Anterior cingulate cortex (tissue), 58 donors: ENCODE measurements at regions not wholly inside any gene's neighbourhood (a gene's known extent, or its start where the extent isn't known, plus 50 kb on each side); places are given as distances from the start of the nearest gene placed in this dataset.
A peak's percentile ranks its signal among the peaks of the same experiment; 100 is the strongest.

Experiments used
- DNase-seq, 58 donors: peaks; one replicate each; lab custom pipeline; 2025; lab: John Stamatoyannopoulos, UW

DNA sequence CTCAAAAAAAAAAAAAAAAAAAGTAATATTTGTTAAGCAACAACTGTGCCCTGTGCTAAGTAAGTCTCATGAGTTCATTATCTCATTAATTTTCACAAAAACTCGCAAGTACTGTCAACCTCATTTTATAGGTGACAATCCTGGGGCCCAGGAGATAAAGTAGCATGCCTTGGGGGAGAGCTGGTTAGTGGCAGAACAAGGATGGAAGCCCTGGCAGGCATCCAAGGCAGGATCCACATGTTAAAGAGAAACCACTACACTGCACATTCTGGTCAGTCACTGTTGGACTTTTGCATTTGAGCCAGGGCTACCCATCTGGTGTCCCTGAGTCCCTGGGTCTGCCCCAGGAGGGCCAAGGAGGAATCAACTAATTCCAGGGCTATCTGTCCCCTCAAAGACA lies 54.6 kb downstream of the ZFP36L2 start:
- DNase-seq: peak in 6 of 58 donors; percentile 7 to 39 (median 12)

DNA sequence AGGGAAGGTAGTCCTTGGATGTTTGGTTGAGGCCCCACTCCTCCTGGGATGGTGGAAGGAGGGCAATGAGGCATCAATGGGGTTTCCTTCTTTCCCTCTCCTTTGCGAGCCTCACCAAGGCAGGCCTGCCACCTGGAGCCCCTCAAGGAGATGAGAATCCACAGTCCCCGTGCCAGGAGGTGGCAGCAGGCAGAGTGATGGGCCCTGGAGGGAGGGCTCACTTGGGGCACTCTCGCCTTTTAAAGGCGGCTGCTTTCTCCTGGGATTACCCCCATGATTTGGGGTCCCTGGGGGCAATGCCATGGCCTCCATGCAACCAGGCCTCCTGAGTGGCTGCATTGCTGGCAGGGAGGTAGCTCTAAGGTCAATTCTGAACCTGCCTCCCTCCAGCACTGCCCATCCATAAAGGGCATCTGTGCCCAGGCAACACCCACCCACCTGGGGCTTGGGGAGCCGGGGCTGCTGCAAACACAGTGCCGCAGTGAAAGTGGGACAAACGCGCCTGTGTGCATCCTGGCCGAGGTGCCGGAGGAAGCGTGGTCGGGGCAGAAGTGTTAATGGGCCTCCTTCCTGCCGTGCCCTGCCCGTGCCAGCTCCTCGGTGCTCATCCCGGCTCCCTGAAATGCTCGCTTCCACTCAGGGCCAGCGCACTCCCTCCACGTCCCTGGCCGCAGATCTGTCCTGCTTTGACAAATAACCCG lies 55.9 kb downstream of the ZFP36L2 start:
- no peak for DNase-seq

DNA sequence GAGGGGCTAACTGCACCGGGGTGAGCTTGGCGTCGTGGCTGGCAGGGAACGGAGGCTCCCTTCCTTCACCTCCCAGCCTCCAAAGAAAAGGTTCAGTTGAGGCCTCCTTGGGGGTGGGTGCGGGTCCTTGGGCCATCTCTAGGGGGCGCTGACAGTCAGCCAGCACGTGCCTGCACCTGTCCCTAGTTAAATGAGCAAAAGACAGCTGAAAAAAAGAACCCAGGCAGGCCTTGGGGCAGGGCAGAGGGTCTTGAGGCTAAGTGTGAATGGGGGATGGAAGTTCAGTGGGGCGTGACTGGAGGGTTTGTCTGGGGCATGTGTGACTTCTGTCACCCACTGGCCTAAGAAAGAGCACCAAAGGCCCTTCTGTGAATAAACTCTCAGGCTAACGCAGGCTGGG lies 56.4 kb downstream of the ZFP36L2 start:
- DNase-seq: no peak

DNA sequence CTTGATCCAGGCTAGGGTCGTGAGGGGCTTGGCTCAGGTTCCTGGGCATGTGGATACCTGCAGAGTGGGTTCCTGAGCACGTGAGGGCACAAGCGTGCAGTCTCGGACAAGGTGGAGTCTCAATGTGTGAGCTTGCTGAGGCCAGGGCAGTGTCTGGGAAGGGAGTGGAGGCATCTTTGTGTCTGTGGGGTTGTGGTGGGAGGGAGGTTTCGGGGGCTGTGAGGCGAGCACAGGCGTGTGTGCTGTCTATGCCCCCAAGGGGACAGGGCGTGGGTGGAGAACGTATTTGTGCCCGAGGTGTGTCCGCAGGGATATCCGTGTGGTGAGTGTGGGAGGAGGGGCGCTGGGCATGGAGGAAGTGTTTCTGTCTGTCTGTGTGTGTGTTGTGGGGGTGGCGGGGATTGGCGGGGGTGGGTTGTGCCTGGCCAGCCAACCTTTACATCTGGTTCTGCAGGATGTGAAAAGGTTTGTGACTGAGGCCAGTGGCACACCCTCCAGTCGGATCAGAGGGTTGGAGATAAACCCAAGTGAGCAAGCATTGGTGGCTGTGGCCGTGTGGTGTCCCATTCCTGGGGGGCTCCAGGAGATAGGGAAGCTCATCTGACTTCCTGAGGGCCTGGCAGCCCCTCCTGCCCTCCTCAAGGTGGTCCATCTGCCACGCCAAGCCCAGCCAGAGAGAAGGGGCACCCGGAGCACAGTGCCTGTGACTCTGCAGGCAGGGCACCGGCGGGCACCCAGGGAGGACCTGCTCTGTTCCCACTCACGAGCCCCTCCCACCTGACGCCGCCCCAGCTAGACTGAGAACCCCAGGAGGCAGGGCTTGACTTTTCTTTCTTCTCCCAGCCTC lies 57.1 kb downstream of the ZFP36L2 start:
- DNase-seq: peak in 1 of 58 donors; percentile 14

DNA sequence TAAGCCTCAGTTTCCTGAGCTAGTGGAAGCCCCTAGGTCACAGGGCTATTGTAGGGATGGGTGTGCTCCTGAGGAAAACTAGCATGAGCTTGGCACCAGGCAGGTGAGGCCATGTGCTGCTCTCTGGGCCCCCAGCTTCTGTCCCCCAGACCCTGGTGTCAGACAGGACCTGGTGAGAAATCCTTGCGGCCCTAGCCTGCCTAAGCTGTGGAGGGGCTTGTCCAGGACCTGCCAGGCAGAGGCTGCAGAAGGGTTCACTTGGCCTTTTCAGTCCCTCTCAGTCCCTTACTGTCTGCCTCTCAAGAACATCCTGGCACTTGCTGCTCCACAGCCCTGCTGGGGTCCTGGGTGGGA lies 58.4 kb downstream of the ZFP36L2 start:
- no peak for DNase-seq

DNA sequence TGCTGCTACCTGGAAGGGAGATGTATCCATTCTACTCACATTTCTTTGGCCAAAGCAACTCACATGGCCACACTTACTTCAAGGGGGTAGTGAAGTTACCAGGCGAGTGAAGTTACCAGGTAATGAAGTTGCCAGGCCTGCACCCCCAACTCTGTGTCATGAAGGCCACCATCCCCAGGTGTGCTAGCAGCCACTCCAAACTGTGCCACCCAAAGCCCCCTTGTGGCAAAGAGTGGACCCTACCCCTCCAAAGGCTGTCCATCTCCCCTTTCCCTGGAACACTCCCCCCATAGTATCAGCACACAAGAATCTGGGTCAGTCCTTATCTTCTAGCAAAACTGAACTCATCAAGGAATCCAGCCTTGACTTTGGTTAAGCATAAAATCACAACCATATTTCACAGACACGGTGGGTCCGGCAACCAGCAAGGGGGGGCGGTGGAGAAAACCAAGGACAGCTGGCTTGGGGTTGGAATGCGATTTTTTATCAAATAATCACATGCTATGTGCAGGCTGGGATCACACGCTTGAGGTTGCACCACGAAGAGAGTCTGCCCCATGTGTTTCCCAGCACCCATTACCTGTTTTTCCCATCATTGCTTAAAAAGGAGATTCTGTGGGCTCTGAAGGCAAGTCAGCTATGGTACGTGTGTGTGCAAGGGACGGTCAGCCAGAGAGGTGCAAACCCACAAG lies 60.9 kb downstream of the ZFP36L2 start:
- no peak for DNase-seq

DNA sequence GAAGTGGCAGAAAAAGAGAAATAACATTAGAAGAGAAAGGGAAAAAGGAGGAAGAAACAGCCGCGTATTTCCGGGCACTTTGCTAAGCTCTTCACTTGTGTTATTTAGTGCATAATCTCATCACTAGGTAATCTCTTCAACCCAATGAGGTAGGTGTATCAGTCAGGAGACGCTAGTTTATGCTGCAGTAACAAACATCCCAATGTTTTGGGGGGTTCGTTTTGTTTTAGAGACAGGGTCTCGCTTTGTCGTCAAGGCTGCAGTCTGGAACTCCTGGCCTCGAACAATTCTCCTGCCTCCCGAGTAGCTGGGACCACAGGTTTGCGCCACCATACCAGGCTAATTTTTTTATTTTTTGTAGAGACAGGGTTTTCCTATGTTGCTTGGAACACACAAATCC lies 61.7 kb downstream of the ZFP36L2 start:
- no peak for DNase-seq

DNA sequence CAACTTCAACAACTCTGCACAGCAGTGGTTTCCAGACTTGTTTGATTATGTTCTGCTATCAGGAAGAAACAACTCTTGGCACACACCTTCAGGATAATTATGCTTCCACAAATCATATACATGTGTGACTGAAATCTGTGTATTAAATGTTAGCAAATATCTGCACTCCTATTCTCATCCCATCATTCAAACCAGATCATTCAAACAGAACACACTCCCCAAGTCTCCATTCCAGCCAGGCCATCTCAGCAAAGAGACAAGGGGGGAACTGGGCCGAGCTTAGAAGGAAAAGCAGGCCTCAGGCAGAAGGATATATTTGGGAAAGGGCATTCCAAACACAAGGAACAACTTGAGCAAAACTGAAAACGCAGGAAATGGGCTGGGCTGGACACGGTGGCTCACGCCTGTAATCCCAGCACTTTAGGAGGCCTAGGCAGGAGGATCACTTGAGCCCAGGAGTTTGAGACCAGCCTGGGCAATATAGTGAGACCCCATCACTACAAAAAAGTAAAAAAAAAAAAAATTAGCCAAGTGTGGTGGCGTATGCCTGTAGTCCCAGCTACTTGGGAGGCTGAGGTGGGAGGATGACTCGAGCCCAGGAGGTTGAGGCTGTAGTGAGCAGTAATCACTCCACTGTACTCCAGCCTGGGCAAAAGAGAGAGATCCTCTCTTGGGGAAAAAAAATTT lies 62.7 kb downstream of the ZFP36L2 start:
- no peak for DNase-seq

DNA sequence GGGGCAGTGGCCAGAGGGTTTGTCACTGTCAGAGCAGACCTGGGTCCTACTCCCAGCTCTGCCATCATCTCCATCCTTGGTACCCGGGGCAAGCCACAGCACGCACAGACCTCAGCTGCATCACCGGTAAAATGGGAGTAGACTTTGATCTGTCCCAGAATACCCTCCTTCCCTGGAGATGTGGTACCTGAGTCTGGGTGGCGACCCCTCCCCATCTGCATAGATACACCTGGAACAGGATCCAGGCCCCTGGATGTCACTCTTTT lies 64.0 kb downstream of the ZFP36L2 start:
- no peak for DNase-seq

DNA sequence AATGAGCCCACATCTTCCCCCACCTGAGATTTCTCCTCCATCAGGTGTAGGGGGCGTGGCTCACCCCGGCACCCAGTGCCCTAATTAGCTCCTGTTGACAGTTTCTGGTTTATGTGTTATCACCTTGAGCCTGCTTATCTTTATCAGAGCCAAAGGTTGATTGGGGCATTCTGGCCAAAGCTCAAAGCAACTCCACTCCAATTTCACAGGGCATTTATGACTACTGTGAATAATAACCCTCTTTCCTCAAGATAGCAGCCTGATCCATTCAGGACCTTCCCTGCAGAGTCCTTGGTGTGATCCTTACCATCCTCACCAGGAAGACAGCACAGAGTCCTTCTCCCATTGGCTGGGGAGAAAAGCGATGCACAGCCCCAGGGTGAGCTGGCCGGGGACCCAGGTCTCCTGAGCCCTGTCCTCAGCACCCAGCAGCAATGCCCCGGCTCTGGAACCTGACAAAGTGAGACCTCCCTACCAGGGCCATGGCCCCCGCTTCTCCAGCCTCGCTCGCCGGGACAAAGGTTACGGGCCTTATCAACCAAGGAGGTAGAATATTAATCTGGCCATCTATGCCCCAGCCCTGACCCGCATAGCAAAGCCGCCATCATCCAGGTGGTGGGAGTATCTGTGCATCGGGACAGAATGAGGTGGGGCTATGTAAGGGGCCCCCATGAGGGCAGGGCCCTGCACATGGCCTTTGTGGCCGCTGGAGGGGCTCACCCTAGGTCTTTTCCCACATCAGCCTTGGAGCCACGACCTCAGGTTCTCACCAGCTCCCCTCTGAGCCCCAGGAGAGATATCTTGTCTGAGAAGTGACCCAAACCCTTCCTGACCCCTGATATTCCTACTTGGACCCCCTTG lies 64.5 kb downstream of the ZFP36L2 start:
- no peak for DNase-seq

DNA sequence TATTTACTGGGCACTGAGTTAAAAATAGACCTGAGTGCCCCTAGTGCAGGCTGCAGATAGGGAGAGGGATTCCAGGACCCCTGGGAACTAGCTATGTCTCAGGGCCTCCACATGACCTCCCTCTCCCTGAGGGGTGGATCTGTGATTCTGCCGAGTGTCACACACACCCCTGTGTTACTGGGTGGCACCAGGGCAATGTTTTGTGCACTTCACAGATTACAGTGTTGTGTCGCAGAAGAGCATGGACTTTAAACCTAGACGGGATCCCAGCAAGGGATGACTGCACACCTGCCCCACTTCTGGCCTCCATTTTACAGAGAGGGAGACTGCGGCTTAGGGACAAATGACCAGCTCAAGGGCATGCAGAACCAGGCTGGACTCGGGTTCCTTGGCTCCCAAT lies 65.6 kb downstream of the ZFP36L2 start:
- no peak for DNase-seq

DNA sequence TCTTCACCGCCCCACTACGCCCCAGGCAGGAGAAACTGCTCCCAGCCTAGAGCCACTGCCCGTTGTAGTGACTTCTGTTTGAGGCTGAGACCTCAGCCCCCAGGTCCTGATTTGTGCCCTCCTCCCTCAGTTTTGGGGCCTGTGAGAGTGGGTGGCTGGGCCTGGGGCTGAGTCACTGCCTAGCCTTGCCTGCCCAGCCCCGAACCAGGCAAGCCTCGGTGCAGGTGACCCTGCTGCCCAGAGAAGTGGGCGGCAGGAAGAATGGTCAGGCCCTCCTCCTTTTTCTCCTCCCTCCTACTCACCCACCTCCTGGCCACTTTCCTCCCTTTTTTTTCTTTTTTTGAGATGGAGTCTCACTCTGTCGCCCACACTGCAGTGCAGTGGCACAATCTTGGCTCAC lies 66.6 kb downstream of the ZFP36L2 start:
- no peak for DNase-seq

DNA sequence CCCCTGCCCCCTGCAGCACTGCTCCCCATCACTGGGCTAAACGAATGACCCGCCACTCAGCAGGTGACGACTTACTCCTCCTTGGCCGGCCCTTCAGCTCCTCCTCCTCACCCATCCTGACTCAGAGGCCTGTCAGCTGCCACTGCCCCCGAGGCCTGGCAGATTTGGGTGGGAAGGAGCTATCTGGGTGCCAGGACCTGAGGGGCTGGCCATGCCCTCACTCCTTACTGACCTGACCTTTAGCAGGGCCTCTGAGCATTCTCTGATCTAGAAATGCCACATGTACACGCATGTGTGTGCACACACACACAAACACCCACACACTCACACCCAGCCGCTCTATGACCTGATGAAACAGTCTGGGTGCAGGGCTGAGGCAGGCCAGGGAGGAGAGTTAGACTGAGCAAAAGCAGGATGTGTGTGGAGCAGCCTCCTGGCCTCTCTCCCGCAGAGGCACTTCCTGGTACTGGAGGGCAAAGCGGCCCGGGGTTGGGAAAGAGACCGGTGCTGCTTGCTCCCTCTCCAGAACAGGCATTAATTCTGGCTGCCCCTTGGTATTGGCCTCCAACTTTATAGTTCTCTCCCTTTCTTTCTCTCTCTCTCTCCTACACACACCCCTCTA lies 68.0 kb downstream of the ZFP36L2 start:
- peak in 3 of 58 donors; percentile 14 to 56 (median 46) for DNase-seq

DNA sequence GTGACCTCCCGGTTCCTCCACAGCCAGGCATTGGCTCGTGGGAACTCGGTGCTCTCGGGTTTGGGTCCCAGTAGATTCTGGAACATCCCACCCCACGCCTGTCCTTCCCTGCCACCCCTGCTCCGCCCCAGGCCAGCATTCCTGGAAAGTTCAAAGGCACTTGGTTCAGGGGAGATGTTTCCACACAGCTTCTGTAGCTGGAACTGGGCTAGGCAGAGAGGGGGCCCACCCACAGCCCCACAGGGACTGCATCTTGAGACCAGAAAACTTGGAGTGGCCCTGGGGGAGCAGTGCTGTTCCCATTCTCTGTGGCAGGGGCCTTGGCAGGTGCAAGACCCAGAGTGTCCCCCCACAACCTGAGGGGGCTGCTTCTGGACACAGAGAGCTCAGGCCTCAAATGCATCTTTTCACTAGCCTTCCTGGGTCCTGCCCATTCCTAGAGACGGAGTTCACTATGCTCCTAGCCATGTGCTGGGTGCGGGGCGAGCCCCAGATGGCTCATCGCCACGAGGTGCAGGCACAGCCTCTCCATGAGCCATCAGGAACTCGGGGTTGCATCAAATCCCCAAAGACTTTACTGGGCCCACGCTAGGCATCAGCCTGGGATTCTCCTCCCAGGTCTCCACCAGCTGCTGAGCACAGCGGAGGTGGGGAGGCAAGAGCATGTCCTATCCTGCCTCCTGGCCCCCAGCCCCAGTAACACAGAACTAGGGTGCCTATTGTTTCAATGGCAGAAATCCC lies 68.7 kb downstream of the ZFP36L2 start:
- DNase-seq: no peak

DNA sequence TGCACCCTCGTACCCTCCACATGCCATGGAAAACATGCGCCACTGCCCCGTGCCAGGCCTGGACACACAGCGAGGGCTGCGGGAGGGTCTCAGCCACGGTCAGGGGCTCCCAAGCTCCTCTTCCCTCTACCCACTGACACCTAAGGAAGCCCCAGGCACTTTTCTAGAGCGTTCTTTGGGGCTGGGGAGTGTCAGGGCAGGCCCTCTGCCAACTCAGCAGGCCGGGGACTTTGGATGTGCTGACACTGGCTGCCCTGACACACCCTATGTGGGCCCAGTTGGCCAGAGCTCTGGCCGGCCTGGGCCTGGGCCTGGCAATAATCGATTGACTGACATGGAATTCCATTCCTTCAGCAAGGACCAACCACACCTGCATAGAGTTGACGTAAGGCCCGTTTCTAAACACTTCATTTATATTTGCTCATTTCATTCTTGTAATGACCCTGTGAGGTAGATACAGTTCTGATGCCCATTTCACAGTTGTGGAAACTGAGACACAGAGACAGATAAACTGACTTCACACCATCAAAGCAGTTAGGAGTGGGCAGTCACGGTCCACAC lies 70.5 kb downstream of the ZFP36L2 start:
- no peak for DNase-seq

DNA sequence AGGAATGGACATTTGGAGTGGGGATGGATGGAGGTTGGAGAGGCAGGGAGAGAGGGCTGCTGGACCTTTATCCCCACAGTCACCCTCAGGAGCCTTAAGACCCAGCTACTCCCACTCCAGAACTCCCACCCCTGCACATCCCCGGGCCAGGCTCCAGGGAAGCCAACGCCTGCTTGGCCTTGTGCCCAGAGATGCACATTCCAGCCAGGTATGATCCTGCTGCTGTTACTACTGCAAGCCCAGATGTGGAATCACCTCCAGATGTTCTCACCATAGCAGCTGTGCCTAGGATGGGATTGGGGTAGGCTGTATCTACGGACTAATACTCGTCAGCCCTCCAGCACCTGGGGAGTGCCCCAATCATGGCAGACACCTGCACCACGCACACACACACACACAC lies 71.7 kb downstream of the ZFP36L2 start:
- no peak for DNase-seq

DNA sequence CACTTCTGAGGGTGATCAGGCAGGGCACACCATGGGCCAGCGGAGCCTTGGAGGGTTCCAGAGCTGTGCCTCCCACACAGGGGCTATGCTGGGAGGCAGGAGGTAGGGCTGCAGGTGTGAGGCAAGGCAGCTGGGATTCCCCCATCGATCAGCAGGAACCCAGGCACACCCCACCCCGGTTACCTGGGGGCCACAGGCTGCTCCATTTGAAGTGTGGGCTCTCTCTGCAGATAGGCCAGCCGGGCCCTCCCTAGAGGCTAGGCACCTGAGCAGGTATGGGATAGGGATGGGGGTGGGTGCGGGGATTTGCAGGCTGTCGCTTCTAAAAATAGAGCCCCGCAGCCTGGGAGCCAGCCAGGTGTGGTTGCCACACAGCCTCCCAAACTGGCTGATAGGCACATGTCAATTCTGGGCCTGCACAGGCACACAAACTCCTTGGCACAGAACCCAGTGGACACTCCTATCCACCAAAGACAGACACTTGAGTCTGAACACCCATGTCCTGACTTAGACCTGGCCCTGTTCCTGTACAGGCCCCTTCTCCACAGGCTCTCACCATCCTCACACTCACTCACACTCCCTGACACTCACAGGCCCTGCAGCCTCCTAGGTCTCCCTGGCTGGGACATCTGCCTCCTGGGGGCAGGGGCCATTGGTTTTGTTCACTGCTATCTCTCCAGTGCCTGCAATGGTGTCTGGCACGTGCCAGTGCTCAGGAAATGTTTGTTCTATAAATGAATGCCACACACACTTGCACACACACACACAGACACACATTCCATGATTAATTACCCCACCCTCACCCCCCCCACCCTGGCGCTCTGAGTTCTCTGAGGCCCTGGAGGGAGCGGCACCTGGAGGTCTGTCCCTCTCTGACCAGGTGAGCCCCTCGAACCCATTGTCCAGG lies 73.4 kb downstream of the ZFP36L2 start:
- no peak for DNase-seq

DNA sequence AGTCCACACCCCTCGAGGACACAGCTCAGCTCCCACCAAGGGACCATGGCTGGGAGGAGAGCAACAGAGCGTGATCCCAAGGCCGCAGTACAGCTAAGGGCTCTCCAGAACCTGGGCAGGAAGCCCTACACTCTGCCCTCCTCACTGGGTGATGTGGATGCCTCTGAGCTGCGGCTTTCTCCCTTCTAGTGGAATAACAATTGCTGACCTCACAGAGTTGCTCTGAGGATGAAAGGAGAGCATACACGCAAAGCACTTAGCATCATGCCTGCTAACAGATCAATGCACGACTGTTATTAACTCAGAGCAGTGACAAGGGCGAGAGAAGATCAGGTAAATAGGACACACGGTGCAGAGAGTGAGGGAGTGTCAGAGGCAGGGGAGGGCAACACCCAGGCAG lies 74.2 kb downstream of the ZFP36L2 start:
- no peak for DNase-seq
